ENCODE measurements at regions not wholly inside any gene's neighbourhood (a gene's known extent, or its start where the extent isn't known, plus 50 kb on each side); places are given as distances from the start of the nearest gene placed in this dataset.

DNA sequence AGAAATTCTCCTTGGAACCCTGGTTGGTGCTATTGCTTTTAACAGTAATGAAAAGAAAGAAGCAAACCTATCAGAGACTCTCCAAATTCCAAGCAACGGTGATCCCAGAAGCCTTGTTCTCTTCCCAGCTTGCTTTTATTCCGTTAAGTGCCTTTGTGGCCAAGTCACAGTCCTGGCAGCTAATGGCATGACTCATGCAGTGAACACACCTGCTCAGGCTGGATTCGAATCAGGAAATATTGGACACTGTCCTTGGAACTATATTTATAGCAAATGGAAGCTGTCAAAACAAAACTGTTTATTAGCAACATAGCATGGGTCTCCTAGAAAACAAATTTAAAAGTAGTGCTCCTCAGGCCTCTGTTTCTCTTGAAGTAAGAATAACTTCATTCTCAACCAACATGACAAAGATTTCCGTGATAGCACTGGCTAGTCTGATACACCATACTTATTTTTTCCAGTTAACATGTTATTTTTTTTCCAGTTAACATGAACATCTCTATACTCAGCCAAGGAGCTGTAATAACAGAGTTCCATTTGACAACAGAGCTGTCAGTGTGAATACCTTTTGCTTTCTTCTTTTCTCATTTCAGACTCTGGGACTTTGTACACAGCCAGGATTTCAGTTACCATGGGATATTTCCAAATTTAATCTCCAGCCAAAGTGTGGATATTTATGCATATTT, 502.4 kb downstream of the GADD45G start:
- H3K4me1 ChIP-seq (ENCODE audit: control insufficient read depth in 1 of 2, insufficient read depth in 2 of 2, low read depth in 1 of 2, low read length in 1 of 2): no peaks in the 10 kb centered on the region; a peak in 1 of 4 replicates
- ChIA-PET CTCF (interaction anchor here (1.5 to 9.1 kb wide), 4 partner anchors 10 to 508 kb away, joined by 5 to 604 read pairs (median 10); partner anchors contain the start of gene GADD45G), POLR2A (no interaction called here)
- no peaks in the 10 kb centered on the region for H3K79me2 ChIP-seq (ENCODE audit: insufficient read depth)
- no peaks in the 10 kb centered on the region for H3F3A ChIP-seq (replicated peaks; ENCODE audit: insufficient read depth)
- H3K9me3 ChIP-seq: no peaks in the 10 kb centered on the region
- no peaks in the 10 kb centered on the region for H3K9me2 ChIP-seq
- H3K36me3 ChIP-seq (replicated peaks in 1 of 2; ENCODE audit: control insufficient read depth in 1 of 2, insufficient read depth in 2 of 2, low read length in 1 of 2): no peaks in the 10 kb centered on the region
- no peak for DNase-seq
- no peak for TF ChIP-seq TAF1 (IDR thresholded peaks at IDR 0.05; ENCODE audit: borderline replicate concordance, low read depth, low read length)
- TF ChIP-seq POLR2AphosphoS5 (IDR thresholded peaks at IDR 0.05; ENCODE audit: low read depth, low read length): no peak
- TF ChIP-seq, protein P1, sequence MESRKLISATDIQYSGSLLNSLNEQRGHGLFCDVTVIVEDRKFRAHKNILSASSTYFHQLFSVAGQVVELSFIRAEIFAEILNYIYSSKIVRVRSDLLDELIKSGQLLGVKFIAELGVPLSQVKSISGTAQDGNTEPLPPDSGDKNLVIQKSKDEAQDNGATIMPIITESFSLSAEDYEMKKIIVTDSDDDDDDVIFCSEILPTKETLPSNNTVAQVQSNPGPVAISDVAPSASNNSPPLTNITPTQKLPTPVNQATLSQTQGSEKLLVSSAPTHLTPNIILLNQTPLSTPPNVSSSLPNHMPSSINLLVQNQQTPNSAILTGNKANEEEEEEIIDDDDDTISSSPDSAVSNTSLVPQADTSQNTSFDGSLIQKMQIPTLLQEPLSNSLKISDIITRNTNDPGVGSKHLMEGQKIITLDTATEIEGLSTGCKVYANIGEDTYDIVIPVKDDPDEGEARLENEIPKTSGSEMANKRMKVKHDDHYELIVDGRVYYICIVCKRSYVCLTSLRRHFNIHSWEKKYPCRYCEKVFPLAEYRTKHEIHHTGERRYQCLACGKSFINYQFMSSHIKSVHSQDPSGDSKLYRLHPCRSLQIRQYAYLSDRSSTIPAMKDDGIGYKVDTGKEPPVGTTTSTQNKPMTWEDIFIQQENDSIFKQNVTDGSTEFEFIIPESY (IDR thresholded peaks at IDR 0.05; ENCODE audit: borderline replicate concordance, low read depth): no peak
- TF ChIP-seq, protein P2, sequence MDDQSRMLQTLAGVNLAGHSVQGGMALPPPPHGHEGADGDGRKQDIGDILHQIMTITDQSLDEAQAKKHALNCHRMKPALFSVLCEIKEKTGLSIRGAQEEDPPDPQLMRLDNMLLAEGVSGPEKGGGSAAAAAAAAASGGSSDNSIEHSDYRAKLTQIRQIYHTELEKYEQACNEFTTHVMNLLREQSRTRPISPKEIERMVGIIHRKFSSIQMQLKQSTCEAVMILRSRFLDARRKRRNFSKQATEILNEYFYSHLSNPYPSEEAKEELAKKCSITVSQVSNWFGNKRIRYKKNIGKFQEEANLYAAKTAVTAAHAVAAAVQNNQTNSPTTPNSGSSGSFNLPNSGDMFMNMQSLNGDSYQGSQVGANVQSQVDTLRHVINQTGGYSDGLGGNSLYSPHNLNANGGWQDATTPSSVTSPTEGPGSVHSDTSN (IDR thresholded peaks at IDR 0.05): no peak
- no peak for TF ChIP-seq FOSL2 (IDR thresholded peaks at IDR 0.05; ENCODE audit: borderline replicate concordance, low read depth)
- no peak for TF ChIP-seq YY1 (IDR thresholded peaks at IDR 0.05; ENCODE audit: low read depth)
- no peak for TF ChIP-seq JUND (IDR thresholded peaks at IDR 0.05)
- H3K4me2 ChIP-seq: no peak overlapping the region
- H3K27me3 ChIP-seq (ENCODE audit: insufficient read depth): no peaks in the 10 kb centered on the region
- no peak overlapping the region for H3K4me3 ChIP-seq (ENCODE audit: low read depth in 2 of 2, low read length in 1 of 2)
- 34% methylated on average over 4 of the region's 4 CpGs for WGBS (ENCODE audit: low lambda C conversion rate)
- no peak overlapping the region for H2AFZ ChIP-seq (ENCODE audit: low read depth)
- H3K9ac ChIP-seq: no peak overlapping the region
- no peaks in the 10 kb centered on the region for H4K20me1 ChIP-seq (ENCODE audit: insufficient read depth)
- no peak overlapping the region for H3K27ac ChIP-seq (ENCODE audit: low read depth in 2 of 2, low read length in 1 of 2)

DNA sequence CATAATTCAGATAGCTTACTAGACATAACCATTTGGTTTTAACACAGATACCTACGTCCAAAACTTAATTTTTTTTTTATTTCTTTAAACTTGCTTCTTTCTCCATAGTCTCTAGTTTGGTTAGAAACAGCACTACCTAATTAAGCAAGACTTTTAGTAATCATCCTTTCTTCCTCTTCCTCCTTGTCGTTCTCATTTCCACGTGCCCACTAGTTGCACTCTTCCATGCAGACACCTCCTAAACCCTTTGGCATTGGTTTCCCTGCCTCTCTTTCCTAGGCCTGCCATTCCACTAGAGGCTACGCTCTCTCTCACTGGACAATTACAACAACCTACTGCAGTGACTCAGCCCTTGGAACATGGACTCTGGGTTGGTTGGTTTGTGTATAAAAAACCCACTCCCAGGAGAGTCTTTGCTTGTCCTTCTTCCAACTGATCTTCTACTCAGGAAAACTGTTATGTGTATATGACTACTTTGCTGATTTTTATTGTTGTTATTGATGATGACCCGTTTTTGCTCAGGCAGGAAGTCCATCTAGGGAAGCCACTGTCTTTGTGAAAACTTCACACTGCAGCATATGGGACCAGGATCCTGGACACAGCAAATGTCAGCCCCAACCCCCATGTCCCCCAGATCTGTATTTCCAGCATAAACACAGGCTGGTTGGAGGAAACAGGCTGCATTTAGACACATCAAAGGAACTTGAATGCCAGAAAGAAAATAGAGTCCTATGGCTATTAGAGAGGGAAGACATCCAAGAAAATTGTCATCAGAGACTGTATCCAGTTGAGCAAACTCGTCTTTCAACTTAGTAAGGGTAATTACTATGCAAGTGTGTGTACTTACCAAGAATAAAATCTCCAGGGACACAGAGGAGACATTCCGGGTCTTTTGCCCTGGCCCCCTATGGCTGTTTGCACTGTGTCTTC, 503.2 kb downstream of the GADD45G start:
- Histone ChIP-seq H4K20me1 (ENCODE audit: insufficient read depth) (no peaks in the 10 kb centered on the region), H3F3A (replicated peaks; ENCODE audit: insufficient read depth) (no peaks in the 10 kb centered on the region), H3K9ac (no peak overlapping the region), H2AFZ (ENCODE audit: low read depth) (no peak overlapping the region), H3K4me3 (ENCODE audit: low read depth in 2 of 2, low read length in 1 of 2) (no peak overlapping the region), H3K36me3 (replicated peaks in 1 of 2; ENCODE audit: control insufficient read depth in 1 of 2, insufficient read depth in 2 of 2, low read length in 1 of 2) (no peaks in the 10 kb centered on the region), H3K9me2 (no peaks in the 10 kb centered on the region), H3K4me1 (ENCODE audit: control insufficient read depth in 1 of 2, insufficient read depth in 2 of 2, low read depth in 1 of 2, low read length in 1 of 2) (no peaks in the 10 kb centered on the region; a peak in 1 of 4 replicates), H3K27ac (ENCODE audit: low read depth in 2 of 2, low read length in 1 of 2) (no peak overlapping the region), H3K79me2 (ENCODE audit: insufficient read depth) (no peaks in the 10 kb centered on the region), H3K27me3 (ENCODE audit: insufficient read depth) (no peaks in the 10 kb centered on the region), H3K9me3 (no peaks in the 10 kb centered on the region), H3K4me2 (no peak overlapping the region)
- ChIA-PET POLR2A (no interaction called here), CTCF (interaction anchor here (2.4 to 9.1 kb wide), 2 partner anchors 11 to 509 kb away, joined by 11 to 604 read pairs; partner anchors contain the start of gene GADD45G)
- DNase-seq: no peak
- 39% methylated on average over 7 of the region's 7 CpGs for WGBS (ENCODE audit: low lambda C conversion rate)
- TF ChIP-seq FOXM1 (IDR thresholded peaks at IDR 0.05; ENCODE audit: low read depth) (no peak), ELF1 (IDR thresholded peaks at IDR 0.05) (no peak), MEF2A (IDR thresholded peaks at IDR 0.05; ENCODE audit: borderline replicate concordance, low read depth) (no peak), RAD21 (IDR thresholded peaks at IDR 0.05; ENCODE audit: low read length) (no peak), TAF1 (IDR thresholded peaks at IDR 0.05; ENCODE audit: borderline replicate concordance, low read depth, low read length) (no peak)
- TF ChIP-seq, protein P3, sequence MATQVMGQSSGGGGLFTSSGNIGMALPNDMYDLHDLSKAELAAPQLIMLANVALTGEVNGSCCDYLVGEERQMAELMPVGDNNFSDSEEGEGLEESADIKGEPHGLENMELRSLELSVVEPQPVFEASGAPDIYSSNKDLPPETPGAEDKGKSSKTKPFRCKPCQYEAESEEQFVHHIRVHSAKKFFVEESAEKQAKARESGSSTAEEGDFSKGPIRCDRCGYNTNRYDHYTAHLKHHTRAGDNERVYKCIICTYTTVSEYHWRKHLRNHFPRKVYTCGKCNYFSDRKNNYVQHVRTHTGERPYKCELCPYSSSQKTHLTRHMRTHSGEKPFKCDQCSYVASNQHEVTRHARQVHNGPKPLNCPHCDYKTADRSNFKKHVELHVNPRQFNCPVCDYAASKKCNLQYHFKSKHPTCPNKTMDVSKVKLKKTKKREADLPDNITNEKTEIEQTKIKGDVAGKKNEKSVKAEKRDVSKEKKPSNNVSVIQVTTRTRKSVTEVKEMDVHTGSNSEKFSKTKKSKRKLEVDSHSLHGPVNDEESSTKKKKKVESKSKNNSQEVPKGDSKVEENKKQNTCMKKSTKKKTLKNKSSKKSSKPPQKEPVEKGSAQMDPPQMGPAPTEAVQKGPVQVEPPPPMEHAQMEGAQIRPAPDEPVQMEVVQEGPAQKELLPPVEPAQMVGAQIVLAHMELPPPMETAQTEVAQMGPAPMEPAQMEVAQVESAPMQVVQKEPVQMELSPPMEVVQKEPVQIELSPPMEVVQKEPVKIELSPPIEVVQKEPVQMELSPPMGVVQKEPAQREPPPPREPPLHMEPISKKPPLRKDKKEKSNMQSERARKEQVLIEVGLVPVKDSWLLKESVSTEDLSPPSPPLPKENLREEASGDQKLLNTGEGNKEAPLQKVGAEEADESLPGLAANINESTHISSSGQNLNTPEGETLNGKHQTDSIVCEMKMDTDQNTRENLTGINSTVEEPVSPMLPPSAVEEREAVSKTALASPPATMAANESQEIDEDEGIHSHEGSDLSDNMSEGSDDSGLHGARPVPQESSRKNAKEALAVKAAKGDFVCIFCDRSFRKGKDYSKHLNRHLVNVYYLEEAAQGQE (IDR thresholded peaks at IDR 0.05; ENCODE audit: low read depth, low read length): no peak
- TF ChIP-seq, protein P4, sequence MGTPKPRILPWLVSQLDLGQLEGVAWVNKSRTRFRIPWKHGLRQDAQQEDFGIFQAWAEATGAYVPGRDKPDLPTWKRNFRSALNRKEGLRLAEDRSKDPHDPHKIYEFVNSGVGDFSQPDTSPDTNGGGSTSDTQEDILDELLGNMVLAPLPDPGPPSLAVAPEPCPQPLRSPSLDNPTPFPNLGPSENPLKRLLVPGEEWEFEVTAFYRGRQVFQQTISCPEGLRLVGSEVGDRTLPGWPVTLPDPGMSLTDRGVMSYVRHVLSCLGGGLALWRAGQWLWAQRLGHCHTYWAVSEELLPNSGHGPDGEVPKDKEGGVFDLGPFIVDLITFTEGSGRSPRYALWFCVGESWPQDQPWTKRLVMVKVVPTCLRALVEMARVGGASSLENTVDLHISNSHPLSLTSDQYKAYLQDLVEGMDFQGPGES (IDR thresholded peaks at IDR 0.05; ENCODE audit: low read depth, low read length): no peak
- TF ChIP-seq, protein P2 (IDR thresholded peaks at IDR 0.05): no peak
- TF ChIP-seq, protein P5, sequence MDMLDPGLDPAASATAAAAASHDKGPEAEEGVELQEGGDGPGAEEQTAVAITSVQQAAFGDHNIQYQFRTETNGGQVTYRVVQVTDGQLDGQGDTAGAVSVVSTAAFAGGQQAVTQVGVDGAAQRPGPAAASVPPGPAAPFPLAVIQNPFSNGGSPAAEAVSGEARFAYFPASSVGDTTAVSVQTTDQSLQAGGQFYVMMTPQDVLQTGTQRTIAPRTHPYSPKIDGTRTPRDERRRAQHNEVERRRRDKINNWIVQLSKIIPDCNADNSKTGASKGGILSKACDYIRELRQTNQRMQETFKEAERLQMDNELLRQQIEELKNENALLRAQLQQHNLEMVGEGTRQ (IDR thresholded peaks at IDR 0.05; ENCODE audit: borderline replicate concordance, low read depth, low read length): no peak

Data from SK-N-SH (cell line).